ENCODE measurements at regions not wholly inside any gene's neighbourhood (a gene's known extent, or its start where the extent isn't known, plus 50 kb on each side); places are given as distances from the start of the nearest gene placed in this dataset.

GRCh38 chr9:18163146-18163545 lies 310.8 kb upstream of the ADAMTSL1 start:
- no CpG with 5 or more reads among the region's 1 CpG for WGBS (ENCODE audit: extremely low coverage, insufficient read length, low lambda C conversion rate)
- no peak overlapping the region for H3K4me3 Mint-ChIP-seq

More at GRCh38 chr9:18163146-18163545, 310.8 kb upstream of the ADAMTSL1 start:
- no peak overlapping the region for H2AK5ac ChIP-seq (ENCODE audit: insufficient read length, low read length)
- no peak overlapping the region for H3K56ac ChIP-seq (ENCODE audit: insufficient read length, low read depth, low read length)
- no peak overlapping the region for H3K14ac ChIP-seq (ENCODE audit: insufficient read depth, low read length)
- no peaks in the 10 kb centered on the region; the same call in 1 of the 2 replicates for H3K4me1 ChIP-seq (ENCODE audit: insufficient read depth, low read length)
- H3K23ac ChIP-seq (ENCODE audit: insufficient read length, low read depth, low read length): no peak overlapping the region
- H3K18ac ChIP-seq (ENCODE audit: insufficient read length, low read depth, low read length): no peak overlapping the region
- Mint-ChIP-seq H3K36me3 (ENCODE audit: insufficient read depth in 1 of 3, low read depth in 3 of 3) (no peaks in the 10 kb centered on the region), H3K9me3 (no peaks in the 10 kb centered on the region), H3K4me1 (peaks cover 0 to 6% of the 10 kb centered on the region in 2 experiments; a peak in 1 of 4 replicates), H3K27me3 (ENCODE audit: low read depth) (no peaks in the 10 kb centered on the region), H3K27ac (no peak overlapping the region; a peak in 1 of 7 replicates)
- H2BK5ac ChIP-seq (ENCODE audit: insufficient read length, low read length): no peak overlapping the region
- H3K23me2 ChIP-seq (ENCODE audit: insufficient read length, low read depth, low read length, poor library complexity, severe bottlenecking): no peaks in the 10 kb centered on the region
- no peak for TF ChIP-seq CTCF (conservative IDR thresholded peaks at IDR 0.05)
- no peak overlapping the region for H2BK12ac ChIP-seq (ENCODE audit: insufficient read length, low read depth, low read length)
- H2AFZ ChIP-seq (ENCODE audit: low read length): no peak overlapping the region
- H3K4ac ChIP-seq (ENCODE audit: low read depth, low read length): no peak overlapping the region
- H4K8ac ChIP-seq (replicated peaks; ENCODE audit: insufficient read length, low read depth, low read length): no peak overlapping the region
- no peak overlapping the region for H3K27ac ChIP-seq (ENCODE audit: insufficient read length, low read depth, low read length)
- no peak overlapping the region for H4K5ac ChIP-seq (ENCODE audit: insufficient read length, low read depth, low read length)
- no peak for DNase-seq
- no peak overlapping the region for H2BK120ac ChIP-seq (ENCODE audit: low read depth, low read length, poor library complexity, severe bottlenecking)
- no peak overlapping the region for H3K9ac ChIP-seq (ENCODE audit: extremely low read depth, insufficient read length, low read length)
- H3K9me3 ChIP-seq (ENCODE audit: control insufficient read depth, low read depth, low read length): no peaks in the 10 kb centered on the region
- H2BK15ac ChIP-seq (ENCODE audit: low read depth, low read length): no peak overlapping the region
- no peak overlapping the region for H4K91ac ChIP-seq (ENCODE audit: insufficient read length, low read depth, low read length)
- no peak overlapping the region for H2BK20ac ChIP-seq (ENCODE audit: low read depth, low read length, poor library complexity, severe bottlenecking)
- H3K79me2 ChIP-seq (ENCODE audit: insufficient read depth, low read length): no peaks in the 10 kb centered on the region
- no peaks in the 10 kb centered on the region for H3K79me1 ChIP-seq (ENCODE audit: insufficient read depth, low read depth, low read length, poor library complexity, severe bottlenecking)
- H3K27me3 ChIP-seq (ENCODE audit: insufficient read depth, low read length): no peaks in the 10 kb centered on the region
- H3T11ph ChIP-seq (ENCODE audit: low read length): no peak overlapping the region
- no peaks in the 10 kb centered on the region for H4K20me1 ChIP-seq (ENCODE audit: control insufficient read depth, insufficient read depth, insufficient read length)
- H3K4me2 ChIP-seq (ENCODE audit: insufficient read depth, insufficient read length, low read length): no peak overlapping the region
